Activated T-helper 2 cell treated with anti-CD3 and anti-CD28 coated beads, Interferon-gamma antibody, Interleukin-2, Interleukin-4, amounts not matched to agents 10 μg/mL and 5 μg/mL and 100 μg/mL, durations not matched to agents 14 hours and 24 hours and 36 hours (primary cell): ENCODE measurements at regions not wholly inside any gene's neighbourhood (a gene's known extent, or its start where the extent isn't known, plus 50 kb on each side); places are given as distances from the start of the nearest gene placed in this dataset.

Experiments
- DNase-seq: peaks from one replicate; pipeline ENCODE4 v3.0.0; 2021; ENCODE audit warnings: low spot score
- H3K27ac Mint-ChIP-seq: one replicate; pipeline ENCODE4 v1.8.0; 2021; ENCODE audit warnings: mixed read lengths
- H3K27me3 Mint-ChIP-seq: one replicate; pipeline ENCODE4 v1.8.0; 2021; ENCODE audit warnings: low read depth, mixed read lengths
- H3K36me3 Mint-ChIP-seq: one replicate; pipeline ENCODE4 v1.8.0; 2021; ENCODE audit warnings: low read depth, mixed read lengths
- H3K4me1 Mint-ChIP-seq: one replicate; pipeline ENCODE4 v1.8.0; 2021; ENCODE audit warnings: low read depth, mixed read lengths
- H3K4me3 Mint-ChIP-seq: one replicate; pipeline ENCODE4 v1.8.0; 2021; ENCODE audit warnings: low read depth, mild to moderate bottlenecking, moderate library complexity, mixed read lengths
- H3K9me3 Mint-ChIP-seq: one replicate; pipeline ENCODE4 v1.8.0; 2021; ENCODE audit warnings: mixed read lengths
- intact Hi-C: fragments of 100-400 bp; cut with micrococcal nuclease; formaldehyde crosslinking; loops from one replicate; pipeline ENCODE4 v1.15.1; 2023

DNA sequence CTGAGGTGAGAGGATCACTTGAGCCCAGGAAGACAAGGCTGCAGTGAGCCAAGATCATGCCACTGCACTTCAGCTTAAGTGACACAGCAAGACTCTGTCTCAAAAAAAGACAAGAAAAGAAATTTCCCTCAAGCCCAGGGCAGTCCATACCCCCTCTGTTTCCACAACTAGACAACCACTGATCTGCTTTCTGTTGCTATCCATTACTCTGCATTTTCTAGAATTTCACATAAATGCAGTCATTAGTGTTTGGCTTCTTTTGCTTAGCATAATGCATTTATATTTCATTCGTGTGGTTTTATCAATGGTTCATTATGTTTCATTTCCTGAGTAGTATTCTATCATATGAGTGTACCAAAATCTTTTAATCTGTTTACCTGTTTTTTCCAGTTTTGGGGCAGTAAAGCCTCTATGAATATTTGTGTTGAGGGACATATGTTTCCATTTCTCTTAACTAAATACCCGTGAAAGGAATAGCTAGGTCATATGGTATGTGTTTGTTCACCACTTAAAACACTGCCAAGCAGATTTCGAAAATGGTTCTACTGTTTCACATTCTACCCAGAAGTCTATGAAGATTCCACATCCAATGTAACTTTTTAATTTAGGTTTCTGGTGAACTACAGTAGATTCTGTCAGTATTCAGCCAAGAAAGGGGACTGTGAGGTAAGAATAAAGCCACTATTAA is 271.8 kb downstream of the ZNF608 start:
- H3K4me3 Mint-ChIP-seq, result no peak overlapping the region
- DNase-seq, result no peak
- no peaks in the 10 kb centered on the region for H3K9me3 Mint-ChIP-seq
- H3K4me1 Mint-ChIP-seq, result no peaks in the 10 kb centered on the region
- no peaks in the 10 kb centered on the region for H3K27me3 Mint-ChIP-seq
- intact Hi-C loops, result no loop called here
- H3K36me3 Mint-ChIP-seq, result no peaks in the 10 kb centered on the region
- no peak overlapping the region for H3K27ac Mint-ChIP-seq

DNA sequence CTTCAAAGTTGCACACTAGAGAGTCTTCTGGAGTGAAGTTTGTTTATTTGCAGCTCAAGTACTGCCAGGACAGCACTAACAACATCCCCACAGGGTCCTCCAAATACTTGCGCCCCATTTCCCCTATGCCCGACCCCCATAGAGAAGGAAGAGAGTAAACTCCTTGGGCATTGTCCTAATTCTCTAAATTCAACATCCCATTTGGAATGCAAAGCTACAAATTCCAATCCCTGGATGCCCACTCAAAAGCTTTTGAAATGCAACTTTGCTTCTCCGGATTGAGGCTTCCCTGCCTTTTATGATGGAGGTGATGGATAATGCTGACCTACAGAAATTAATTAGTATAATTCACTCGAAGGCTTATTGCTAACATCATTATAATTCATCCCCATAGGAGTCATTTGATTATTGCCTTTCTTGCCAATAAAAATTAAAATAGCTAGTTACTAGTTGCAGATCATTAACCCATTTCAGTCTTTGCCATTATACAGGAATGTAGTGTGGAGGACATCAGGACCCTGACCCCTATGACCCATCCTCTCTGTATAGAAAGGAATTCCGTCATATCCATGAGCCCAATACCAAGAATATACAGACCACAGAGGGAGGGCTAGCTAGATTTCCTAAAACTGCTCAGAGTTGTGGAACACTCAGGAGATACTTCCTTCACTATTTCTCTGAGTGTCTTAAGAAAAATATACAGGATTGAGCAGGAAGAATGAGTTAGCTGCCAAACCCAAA is 277.6 kb downstream of the ZNF608 start:
- Mint-ChIP-seq H3K4me1 (no peaks in the 10 kb centered on the region), H3K36me3 (no peaks in the 10 kb centered on the region), H3K9me3 (no peaks in the 10 kb centered on the region), H3K27ac (no peak overlapping the region), H3K4me3 (no peak overlapping the region), H3K27me3 (no peaks in the 10 kb centered on the region)
- intact Hi-C loops, result no loop called here
- DNase-seq, result no peak

DNA sequence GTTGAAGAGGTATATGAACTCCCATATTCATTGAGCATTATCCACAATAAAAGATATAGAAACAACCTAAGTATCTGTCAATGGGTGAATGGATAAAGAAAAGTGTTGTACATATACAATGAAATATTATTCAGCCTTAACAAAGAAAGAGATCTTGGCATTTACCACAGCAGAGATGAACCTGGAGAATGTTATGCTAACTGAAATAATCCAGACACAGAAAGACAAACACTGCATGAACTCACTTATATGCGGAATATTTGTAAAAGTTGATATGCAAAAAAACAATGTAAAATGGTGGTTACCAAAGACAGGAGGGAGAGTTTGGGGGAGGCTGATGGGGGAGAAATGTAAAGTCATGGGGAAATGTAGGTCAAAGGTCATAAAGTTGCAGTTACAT is 278.7 kb downstream of the ZNF608 start:
- H3K4me3 Mint-ChIP-seq, result no peak overlapping the region
- H3K9me3 Mint-ChIP-seq, result no peaks in the 10 kb centered on the region
- H3K27ac Mint-ChIP-seq, result no peak overlapping the region
- H3K27me3 Mint-ChIP-seq, result no peaks in the 10 kb centered on the region
- no peaks in the 10 kb centered on the region for H3K4me1 Mint-ChIP-seq
- DNase-seq, result no peak
- no peaks in the 10 kb centered on the region for H3K36me3 Mint-ChIP-seq
- intact Hi-C loops, result no loop called here

DNA sequence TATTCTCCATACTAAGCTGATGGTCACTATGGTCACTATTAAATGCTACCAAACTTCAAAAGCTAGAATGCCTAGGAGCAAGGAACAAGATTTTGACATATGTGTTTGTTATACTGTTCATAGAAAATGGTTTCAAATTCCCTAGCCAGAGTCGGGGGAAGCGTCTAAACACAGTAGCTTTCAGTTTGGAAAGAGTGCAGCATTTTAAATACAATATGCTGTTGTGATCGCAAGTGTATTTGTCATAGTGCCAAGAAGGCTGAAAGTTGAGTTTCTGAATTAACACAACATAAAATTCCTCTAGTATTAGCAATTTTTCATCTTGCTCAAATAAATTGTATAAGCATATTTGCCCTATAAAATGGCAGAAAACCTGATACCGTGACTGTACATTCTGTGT is 280.4 kb downstream of the ZNF608 start:
- H3K9me3 Mint-ChIP-seq, result no peaks in the 10 kb centered on the region
- no peaks in the 10 kb centered on the region for H3K4me1 Mint-ChIP-seq
- no peak for DNase-seq
- H3K36me3 Mint-ChIP-seq, result no peaks in the 10 kb centered on the region
- no peaks in the 10 kb centered on the region for H3K27me3 Mint-ChIP-seq
- H3K4me3 Mint-ChIP-seq, result no peak overlapping the region
- intact Hi-C loops, result no loop called here
- no peak overlapping the region for H3K27ac Mint-ChIP-seq

DNA sequence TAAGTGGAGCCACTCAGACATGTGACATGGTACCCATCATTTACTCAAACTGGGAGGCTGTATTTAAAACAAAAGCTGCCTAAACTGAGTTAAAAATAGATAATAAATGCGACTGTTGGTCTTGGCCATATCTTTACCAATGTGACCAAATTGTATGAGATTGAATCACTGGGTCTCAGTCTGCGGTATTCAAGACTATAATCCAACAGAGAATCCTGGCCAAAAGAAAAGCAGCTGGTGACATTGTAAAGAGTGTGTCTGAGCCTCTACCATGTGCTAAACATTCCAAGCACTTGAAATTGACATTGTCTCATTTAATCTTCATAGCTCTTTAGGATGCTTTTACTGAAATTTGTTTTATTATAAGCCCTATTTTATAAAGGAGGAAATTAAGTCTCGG is 282.6 kb downstream of the ZNF608 start:
- no peak for DNase-seq
- intact Hi-C loops, result no loop called here
- no peaks in the 10 kb centered on the region for H3K27me3 Mint-ChIP-seq
- H3K9me3 Mint-ChIP-seq, result no peaks in the 10 kb centered on the region
- H3K4me3 Mint-ChIP-seq, result no peak overlapping the region
- no peaks in the 10 kb centered on the region for H3K4me1 Mint-ChIP-seq
- H3K27ac Mint-ChIP-seq, result no peak overlapping the region
- H3K36me3 Mint-ChIP-seq, result no peaks in the 10 kb centered on the region

DNA sequence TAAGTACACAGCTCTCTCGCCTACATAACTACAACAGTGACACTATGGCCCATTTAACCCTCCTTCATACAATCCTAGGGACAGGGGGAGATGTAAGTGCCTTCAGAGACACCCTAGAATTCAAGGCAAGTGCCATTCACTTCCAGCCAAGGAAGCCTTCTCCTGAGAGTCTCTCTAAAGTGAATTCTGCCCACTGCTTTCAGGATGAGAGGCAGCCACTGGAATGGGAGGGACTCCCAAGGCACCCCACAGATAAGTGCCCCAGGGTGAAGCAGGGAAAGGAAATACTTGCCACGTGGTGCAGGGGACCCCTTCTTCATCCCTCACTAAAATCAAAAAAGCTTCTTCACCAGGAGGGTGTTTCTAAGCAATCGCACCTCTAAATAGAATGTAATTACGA is 283.7 kb downstream of the ZNF608 start:
- intact Hi-C loops, result no loop called here
- no peak for DNase-seq
- H3K4me1 Mint-ChIP-seq, result no peaks in the 10 kb centered on the region
- H3K4me3 Mint-ChIP-seq, result no peak overlapping the region
- H3K27me3 Mint-ChIP-seq, result no peaks in the 10 kb centered on the region
- no peaks in the 10 kb centered on the region for H3K36me3 Mint-ChIP-seq
- H3K27ac Mint-ChIP-seq, result no peak overlapping the region
- H3K9me3 Mint-ChIP-seq, result no peaks in the 10 kb centered on the region

DNA sequence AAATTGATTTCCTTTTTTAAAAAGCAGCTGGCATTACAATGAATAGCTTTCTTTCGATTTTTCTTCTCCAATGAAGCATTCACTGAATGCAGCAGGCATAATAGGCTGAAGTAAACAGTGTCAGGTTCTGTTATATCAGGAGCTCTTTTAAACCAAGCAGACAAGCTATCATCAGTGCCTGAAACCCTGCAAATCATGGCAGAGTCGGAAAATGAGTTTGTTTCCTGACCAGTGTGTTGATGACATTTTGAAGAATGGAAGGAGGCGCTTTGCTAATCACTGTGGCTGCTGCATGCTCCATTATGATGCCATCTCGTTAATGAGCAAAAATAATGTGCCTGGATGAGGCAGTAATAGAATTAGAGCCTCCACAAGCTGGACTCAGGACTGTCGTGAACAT is 284.5 kb downstream of the ZNF608 start:
- Mint-ChIP-seq H3K9me3 (no peaks in the 10 kb centered on the region), H3K27ac (no peak overlapping the region), H3K36me3 (no peaks in the 10 kb centered on the region), H3K4me1 (no peaks in the 10 kb centered on the region), H3K4me3 (no peak overlapping the region), H3K27me3 (no peaks in the 10 kb centered on the region)
- intact Hi-C loops, result no loop called here
- DNase-seq, result no peak

DNA sequence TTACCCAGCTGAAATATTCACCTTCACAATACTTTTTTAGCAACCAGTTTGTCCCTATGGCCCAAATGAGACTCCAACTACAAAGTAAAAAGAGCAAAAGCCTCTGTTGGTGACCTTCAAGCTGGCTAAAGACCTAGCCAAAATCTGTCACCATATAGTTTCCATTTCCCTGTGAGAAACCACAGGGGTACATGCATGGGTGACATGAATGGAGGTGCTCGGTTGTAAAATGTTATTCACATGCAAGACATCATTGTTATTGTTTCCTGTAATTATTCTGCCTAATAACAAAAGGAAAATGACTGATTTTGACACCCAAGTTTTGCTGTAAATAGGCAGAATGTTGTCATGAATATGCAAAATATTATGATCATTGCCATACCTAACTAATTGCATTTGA is 285.3 kb downstream of the ZNF608 start:
- H3K9me3 Mint-ChIP-seq, result no peaks in the 10 kb centered on the region
- no peaks in the 10 kb centered on the region for H3K36me3 Mint-ChIP-seq
- H3K27ac Mint-ChIP-seq, result no peak overlapping the region
- intact Hi-C loops, result no loop called here
- H3K4me3 Mint-ChIP-seq, result no peak overlapping the region
- H3K4me1 Mint-ChIP-seq, result no peaks in the 10 kb centered on the region
- no peaks in the 10 kb centered on the region for H3K27me3 Mint-ChIP-seq
- no peak for DNase-seq

DNA sequence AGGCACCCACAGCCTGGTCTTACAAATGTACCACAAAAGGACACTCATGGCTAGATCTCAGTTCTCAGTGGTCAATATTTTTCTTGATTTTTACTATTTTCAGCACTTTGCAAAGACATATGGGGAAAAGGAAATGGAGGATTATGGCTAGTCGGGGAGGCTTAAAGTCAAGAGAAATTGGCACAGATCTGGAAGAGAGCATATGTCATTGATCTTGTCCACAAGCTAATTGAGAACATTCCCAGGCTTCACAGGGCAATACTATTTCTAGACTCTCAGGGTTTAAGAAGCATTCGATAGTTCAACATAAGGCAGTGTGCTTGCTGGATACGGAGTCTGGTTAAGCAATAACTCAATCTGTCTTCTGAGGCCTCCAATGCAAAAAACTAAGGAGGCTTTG is 285.8 kb downstream of the ZNF608 start:
- Mint-ChIP-seq H3K9me3 (no peaks in the 10 kb centered on the region), H3K27me3 (no peaks in the 10 kb centered on the region), H3K27ac (no peak overlapping the region), H3K36me3 (no peaks in the 10 kb centered on the region), H3K4me1 (no peaks in the 10 kb centered on the region), H3K4me3 (no peak overlapping the region)
- intact Hi-C loops, result no loop called here
- no peak for DNase-seq

DNA sequence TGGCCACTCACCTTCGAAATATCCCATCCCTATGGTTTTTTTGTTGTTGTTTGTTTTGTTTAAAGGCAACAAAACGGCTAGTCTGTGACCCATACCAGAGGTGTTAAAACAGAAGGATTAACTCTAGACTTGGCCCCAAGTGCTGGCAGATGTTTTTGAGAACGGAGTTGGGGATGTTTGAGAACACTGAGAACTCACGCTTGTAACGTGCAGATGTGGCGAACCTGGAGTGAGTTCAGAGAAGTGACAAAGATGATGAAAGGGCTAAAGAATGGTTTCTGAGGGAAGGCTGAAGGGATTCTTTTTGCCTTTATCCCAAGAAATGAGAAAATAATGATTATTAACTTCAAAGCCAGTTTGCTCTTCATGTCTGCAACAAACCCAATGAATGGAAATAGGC is 286.5 kb downstream of the ZNF608 start:
- Mint-ChIP-seq H3K27ac (no peak overlapping the region), H3K36me3 (no peaks in the 10 kb centered on the region), H3K27me3 (no peaks in the 10 kb centered on the region)

DNA sequence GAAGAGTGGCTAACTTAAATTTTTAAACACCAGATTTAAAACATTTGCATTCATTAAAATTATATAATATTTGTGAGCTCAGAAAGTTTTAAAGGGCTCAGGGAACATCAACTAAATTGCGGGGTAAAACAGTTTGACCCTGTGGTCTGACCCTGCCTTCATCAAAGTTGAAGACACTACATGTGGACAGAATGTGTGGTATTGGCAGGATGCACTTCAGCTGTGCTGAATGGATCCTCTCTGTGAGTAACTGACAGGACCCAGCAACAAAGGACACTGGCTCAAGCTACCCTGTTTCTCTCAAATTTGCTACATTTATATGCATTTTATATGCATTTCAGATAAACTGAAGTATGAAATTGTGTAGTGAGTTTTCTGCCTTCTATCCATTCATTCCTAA is 288.5 kb downstream of the ZNF608 start:
- no peaks in the 10 kb centered on the region for H3K4me1 Mint-ChIP-seq
- no peaks in the 10 kb centered on the region for H3K27me3 Mint-ChIP-seq
- no peak overlapping the region for H3K27ac Mint-ChIP-seq
- no peak overlapping the region for H3K4me3 Mint-ChIP-seq
- H3K9me3 Mint-ChIP-seq, result no peaks in the 10 kb centered on the region
- no peak for DNase-seq
- no peaks in the 10 kb centered on the region for H3K36me3 Mint-ChIP-seq
- intact Hi-C loops, result no loop called here

More for the DNA sequence above, 286.5 kb downstream of the ZNF608 start:
- intact Hi-C loops, result no loop called here
- no peak for DNase-seq
- no peak overlapping the region for H3K4me3 Mint-ChIP-seq
- H3K4me1 Mint-ChIP-seq, result no peaks in the 10 kb centered on the region
- H3K9me3 Mint-ChIP-seq, result no peaks in the 10 kb centered on the region

DNA sequence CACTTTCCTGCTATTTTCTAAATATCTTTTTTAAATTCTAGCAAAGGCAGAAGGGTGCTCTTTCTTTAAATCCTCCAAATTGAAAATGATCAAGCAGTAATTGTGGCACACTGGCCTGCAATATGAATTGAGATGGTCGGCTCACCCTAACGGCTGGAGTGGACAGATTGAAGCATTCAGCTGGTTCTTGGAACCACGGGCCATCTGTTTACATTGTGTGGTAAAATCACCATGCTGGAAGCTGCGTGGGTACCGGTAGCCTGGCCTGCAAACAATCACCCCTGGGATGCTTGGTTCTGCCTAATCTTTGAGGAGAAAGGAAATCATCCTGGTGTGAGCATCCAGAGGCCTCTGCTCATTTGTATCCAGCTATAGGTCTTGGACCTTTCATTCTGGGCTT is 289.3 kb downstream of the ZNF608 start:
- intact Hi-C loops, result no loop called here
- no peaks in the 10 kb centered on the region for H3K9me3 Mint-ChIP-seq
- H3K36me3 Mint-ChIP-seq, result no peaks in the 10 kb centered on the region
- no peak overlapping the region for H3K4me3 Mint-ChIP-seq
- DNase-seq, result no peak
- no peaks in the 10 kb centered on the region for H3K4me1 Mint-ChIP-seq
- H3K27ac Mint-ChIP-seq, result no peak overlapping the region
- no peaks in the 10 kb centered on the region for H3K27me3 Mint-ChIP-seq

DNA sequence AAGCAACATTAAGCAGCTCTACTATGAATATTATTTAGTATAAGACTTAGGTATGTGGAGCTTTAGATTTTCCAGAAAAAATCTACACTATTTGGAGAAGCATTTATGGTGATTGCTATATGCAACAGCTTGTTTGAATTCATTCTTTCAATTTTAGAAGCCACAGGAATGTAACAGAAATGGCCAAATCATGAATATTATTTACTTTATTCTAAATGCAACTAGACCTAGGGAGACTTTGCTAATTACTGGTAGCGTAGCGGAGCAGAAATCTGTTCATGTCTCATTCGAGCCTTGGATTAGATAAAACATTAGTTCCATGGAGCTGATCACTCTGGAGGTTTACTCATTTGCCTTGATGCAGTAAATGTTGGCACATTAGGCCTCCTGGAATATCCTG is 290.2 kb downstream of the ZNF608 start:
- no peak overlapping the region for H3K27ac Mint-ChIP-seq
- H3K9me3 Mint-ChIP-seq, result no peaks in the 10 kb centered on the region
- intact Hi-C loops, result no loop called here
- H3K4me3 Mint-ChIP-seq, result no peak overlapping the region
- H3K4me1 Mint-ChIP-seq, result no peaks in the 10 kb centered on the region
- H3K36me3 Mint-ChIP-seq, result no peaks in the 10 kb centered on the region
- DNase-seq, result no peak
- H3K27me3 Mint-ChIP-seq, result no peaks in the 10 kb centered on the region
